CD4-positive, alpha-beta T cell treated with Interferon gamma for 1 hour (primary cell): ENCODE measurements at regions not wholly inside any gene's neighbourhood (a gene's known extent, or its start where the extent isn't known, plus 50 kb on each side); places are given as distances from the start of the nearest gene placed in this dataset.
"Not testable (repeated sequence)": the region's sequence is repeated elsewhere in the genome, so short reads cannot be mapped to it uniquely, and the experiment has no call there.

Source experiments
- DNase-seq: peaks from one replicate; pipeline ENCODE4 v3.0.0-alpha.2; 2020

DNA sequence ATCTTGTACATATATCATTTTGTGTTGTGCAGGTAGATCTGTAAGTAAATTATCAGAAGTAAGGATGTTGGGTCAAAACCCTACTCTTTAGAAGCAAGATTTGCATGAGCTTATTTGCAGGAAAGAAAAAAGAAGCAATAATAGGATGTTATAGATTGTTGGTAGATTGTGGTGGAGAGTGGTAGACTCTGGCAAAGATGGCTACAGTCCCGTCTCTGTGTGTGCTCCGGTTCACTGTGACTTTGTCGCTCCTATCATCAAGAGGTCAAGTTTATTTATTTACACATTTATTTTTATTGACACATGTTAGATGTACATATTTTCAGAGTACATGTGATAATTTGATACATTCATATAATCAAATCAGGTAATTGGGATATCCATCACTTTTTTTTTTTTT is 81.0 kb upstream of the NDUFV2 start:
- no peak for DNase-seq

DNA sequence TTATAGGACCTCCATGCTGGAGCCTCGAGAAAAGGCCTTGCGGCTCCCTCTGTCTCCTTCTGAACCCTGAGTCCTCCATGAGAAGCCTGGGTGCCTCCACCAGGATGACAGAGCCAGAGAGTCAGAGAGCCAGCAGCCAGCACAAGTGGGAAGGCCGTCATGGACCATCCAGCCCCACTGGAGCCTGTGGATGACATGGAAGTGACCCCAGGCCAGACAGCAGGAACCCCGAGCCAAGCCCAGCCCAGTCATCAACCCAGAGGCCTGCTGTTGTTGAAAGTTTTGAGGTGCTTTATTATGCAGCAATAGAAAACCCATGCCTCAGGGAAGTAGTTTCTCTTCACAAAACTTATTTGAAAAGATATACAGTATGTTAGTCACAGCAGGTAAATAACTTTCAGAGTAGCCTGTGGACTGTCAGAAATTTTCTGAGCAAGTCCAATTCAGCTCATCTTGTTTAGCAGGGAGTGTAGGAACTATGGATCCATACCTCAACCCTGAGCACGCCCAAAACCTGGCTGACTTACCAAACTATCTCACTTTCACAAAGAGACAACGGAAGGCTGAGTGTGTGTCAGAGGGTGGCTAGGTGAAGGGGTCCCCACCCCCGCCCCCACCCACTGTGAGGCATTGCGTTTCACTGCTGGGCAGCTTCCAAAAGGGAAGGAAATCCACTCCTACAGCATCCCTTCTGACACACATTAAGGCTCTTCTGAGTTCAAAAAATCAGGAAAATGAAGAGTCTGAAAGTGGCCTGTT is 79.9 kb upstream of the NDUFV2 start:
- DNase-seq, result no peak

DNA sequence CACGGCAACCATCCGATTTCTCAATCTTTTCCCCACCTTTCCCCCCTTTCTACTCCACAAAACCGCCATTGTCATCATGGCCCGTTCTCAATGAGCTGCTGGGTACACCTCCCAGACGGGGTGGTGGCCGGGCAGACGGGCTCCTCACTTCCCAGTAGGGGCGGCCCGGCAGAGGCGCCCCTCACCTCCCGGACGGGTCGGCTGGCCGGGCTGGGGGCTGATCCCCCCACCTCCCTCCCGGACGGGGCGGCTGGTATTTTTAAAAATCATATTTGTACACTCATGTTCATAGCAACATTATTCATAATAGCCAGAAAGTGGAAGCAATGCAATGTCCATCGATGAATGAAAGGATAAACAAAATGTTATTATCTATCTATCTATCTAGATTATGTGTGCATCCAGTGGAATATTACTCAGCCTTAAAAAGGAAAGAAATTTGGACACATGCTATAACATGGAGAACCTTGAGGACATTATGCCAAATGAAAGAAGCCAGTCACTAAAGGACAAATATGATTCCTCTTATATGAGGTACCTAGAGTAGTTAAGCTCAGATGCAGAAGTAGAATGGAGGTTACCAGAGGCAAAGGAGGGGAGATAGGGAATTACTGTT is 78.4 kb upstream of the NDUFV2 start:
- not testable (repeated sequence) for DNase-seq

DNA sequence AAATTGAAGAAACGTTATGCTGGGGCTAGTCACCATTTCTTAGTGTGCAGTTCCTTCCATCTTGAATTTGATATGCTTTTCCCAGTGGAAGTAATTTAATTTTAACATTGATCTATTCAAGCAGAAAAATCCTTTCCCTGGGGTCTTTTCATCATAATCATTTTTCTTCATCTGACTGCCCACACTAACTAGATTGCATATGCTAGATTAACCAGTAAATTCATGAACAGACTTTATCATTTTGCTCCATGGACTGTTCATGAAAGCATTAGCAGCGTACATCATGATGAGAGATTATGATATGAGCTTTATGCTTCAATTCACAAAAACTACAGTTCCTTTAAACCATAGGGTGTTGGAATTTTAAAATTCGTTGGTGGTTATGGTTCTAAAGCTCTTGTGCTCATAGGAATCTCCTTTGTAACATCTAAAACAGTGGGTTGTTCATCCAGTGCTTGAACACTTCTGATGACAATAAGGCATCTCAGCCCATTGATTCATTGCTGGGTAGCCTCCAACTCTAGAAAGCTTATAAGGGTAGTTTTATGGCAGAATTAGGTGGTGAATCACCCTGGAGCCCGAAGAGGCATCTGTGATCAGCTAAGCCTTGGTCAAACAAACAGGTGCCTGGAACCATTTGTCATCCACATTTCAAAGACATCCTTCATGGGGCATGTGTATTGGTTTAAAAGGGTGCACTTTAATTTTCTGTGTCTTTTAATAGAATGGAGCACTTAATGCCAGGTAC is 77.2 kb upstream of the NDUFV2 start:
- no peak for DNase-seq

DNA sequence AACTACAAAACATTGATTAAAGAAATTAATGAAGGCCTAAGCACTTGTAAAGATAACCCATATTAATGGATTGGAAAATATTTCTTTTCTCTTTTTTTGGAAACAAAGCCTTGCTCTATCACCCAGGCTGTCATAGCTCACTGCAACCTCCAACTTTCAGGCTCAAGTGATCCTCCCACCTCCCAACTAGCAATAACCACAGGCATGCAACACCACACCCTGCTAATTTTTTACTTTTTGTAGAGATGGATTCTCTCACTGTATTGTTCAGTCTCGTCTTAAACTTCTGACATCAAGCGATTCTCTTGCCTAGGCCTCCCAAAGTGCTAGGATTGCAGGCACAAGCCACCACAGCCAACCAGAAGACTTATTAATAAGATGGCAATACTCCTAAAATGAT is 73.4 kb upstream of the NDUFV2 start:
- no peak for DNase-seq

DNA sequence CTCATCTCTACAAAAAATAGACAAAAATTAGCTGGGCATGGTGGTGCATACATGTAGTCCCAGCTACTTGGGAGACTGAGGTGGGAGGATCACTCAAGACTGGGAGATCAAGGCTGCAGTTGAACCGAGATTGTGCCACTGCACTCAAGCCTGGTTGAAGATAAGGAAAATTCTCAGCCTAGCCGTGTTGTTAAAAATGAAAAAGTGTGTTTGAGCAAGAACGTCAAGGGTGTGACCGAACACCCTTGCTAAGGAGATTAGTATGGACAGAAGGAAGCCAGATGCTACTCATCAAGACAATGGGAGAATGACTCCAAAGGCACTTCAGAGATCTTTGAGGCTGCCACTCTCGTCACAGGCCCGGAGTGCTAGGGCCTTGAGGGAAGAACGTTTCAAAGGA is 70.0 kb upstream of the NDUFV2 start:
- no peak for DNase-seq

DNA sequence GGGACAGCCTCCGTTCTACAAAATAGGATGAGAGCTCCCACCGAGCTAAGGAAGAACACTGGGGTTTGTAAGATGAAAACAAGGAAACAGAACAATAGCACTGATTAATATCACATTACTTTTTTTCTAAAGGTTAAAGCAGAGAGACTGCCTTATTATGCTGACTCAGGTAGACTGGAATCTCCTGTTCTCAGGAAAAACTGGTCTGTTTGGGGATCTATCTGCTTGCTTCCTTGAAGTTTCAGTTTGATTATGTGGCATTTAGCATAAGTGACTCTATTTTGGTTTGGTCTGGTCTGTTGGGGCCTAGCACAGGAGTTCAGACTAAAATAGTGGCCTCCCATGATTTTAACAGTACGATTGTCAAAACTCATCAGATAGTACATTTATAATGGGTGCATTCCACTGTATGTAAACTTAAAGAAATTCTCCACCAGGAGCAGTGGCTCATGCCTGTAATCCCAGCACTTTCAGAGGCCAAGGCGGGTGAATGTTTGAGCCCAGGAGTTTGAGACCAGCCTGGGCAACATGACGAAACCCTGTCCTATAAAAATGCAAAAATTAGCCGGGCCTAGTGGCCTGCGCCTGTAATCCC is 64.1 kb upstream of the NDUFV2 start:
- DNase-seq, result no peak

DNA sequence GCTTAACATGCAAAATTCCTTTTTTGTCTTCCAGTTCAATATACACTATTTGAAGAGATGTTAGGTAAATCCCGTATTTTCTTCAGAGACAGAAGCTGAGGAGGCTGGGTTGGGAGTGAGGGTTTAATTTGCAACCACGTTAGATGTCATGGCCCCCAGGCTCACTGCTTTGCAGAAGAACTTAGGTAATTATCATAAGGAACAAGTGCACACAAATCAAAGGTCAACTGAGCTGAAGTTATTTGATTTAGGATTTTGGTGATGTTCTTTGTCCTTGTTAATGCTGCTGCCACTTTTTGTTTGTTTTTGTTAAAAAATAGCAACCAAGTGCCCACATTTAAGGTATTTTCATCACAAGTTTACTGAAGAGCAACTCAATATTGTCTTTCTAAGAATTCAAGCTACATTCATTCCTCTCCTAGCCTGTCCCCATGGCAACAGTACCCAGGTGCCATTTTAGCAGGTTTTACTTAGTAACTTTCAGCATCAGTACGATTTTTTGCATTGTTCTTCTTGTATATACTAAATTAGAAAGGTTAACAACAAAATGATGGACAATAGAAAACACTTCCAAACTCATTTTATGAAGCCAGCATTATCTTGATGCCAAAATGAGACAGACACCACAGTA is 62.9 kb upstream of the NDUFV2 start:
- no peak for DNase-seq

DNA sequence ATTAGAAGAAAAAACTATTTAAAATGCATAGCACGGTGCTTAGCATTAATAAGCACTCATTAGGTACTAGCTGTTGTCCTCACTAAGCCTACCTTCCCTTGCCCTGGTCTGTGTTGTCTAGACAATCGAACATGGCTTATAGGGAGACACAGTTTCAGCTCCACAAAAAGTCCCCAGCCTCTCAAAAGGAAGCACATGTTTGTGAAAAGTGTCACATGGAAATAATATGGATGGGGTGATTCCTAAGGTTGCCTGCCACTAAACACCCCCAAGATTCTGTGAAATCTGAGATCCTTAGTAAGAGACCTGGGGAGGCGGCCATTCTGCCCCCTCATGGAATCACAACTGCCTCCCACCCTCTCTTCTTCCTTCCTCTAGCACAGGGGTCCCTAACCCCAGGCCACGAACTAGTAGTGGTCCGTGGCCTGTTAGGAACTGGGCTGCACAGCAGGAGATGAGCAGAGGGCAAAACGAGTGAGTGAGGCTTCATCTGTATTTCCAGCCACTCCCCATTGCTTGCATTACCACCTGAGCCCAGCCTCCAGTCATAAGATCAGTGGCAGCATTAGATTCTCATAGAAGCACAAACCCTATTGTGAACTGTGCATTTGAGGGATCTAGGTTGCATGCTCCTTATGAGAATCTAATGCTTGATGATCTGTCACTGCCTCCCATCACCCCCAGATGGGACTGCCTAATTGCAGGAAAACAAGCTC is 59.6 kb upstream of the NDUFV2 start:
- DNase-seq, result no peak

DNA sequence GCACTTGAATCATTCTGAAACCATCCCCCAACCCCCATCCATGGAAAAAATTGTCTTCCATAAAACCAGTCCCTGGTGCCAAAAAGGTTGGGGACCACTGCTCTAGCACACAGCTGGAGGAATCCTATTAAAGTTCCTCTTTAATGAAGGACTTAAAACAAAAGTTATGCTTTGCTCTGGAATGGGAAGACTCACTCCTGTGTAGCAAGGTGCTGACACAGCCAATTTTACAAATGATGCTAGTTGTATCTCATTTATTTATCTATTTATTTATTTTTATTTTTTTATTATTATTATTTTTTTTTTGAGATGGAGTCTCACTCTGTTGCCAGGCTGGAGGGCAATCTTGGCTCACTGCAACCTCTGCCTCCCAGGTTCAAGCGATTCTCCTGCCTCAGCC is 58.9 kb upstream of the NDUFV2 start:
- DNase-seq, result no peak

DNA sequence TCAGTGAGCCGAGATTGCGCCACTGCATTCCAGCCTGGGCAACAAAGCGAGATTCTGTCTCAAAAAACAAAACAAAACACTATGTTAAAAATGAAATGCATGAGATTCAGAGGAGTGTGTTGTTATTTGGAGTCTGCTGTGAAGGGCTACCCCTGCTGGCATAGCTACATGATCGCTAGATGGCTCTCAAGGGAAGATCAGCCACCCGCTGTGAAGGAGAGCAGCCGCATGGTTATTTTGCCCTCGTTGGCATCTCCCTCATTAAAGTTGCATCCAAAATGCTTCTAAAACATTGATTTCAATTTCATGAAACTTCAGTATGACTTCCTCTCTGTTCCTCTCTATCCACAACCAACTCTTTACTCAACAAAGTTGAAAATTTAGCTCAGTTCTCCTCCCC is 54.8 kb upstream of the NDUFV2 start:
- DNase-seq, result no peak

DNA sequence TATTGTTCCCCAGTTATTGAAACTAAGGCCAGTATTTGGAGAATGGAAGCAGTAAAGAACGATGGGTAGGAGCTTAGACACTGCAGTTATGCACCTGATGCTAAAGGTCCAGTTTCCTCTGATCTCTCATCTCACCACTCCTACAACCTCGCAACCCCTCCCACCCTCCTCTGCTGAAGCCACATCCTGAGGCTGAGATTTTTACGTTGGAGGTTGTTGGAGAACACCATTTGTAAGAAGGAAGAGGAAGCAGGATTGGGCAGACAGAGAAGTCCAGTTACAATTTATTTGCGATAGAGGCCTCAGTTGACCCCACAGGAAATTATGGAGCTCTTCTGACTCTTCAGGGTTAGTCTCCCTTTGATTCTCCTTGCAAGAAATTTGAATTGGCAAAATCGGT is 54.3 kb upstream of the NDUFV2 start:
- no peak for DNase-seq

DNA sequence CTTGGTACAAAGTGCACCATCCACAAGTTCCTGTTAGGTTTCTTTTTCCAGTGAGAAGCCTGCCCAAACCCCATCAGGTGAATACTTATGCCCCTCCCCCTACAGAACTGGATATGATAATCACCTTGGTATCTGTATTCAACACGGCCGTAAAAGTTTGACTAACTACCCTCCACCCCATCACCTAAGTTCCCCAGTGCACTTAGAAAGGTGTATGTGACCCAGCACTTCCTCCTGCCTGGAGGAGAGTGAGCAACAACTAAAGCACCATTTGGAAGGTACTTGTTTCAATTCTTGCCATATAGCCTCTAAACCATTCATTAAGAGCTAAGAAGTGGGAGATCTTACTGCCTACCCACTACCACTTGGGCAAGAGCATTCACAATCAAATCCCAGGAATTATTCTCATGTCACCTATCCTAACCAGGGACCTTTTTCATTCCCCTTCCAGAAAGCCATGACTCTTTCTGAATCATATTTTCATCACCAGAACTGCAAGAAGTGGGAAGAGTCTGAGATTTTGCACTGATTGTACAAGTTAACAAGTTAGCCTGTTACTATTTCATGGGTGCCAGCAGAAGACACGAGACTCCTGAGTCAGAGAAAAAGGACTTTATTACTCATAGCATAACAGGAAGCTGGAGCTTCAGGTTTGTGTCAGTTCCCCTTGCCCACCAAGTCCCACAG is 53.5 kb upstream of the NDUFV2 start:
- DNase-seq, result no peak

DNA sequence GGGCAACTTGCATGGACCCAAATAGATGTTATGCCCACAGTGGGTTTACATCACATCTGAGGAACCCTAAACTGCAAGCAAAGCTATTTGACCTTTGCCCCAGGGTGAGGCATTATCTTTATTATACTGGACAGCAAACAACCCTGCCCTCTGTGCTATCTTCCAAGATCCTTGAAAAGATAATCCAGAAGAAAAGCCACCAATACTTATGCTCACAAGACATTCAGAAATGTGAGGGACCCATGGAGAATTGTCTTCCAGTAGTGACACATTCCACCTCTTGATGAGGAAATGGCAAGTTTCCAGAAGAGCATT is 53.0 kb upstream of the NDUFV2 start:
- DNase-seq, result no peak

DNA sequence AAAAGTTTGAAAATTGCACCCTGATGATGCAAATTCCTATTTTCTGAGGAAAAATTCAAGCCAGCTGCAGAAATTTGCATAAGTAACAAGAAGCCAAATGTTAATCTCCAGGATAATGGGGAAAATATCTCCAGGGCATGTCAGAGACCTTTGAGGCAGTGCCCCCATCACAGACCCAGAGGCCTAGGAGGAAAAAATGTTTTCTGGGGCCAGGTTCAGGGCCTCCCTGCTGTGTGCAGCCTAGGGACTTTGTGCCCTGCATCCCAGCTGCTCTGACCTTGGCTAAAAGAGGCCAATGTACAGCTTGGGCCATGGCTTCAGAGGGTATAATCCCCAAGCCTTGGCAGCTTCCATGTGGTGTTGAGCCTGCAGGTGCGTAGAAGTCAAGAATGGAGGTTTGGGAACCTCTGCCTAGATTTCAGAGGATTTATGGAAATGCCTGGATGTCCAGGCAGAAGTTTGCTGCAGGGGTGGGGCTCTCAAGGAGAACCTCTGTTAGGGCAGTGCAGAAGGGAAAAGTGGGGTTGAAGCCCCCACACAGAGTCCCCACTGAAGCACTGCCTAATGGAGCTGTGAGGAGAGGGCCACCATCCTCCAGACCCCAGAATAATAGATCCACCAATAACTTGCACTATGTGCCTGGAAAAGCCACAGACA is 51.7 kb upstream of the NDUFV2 start:
- not testable (repeated sequence) for DNase-seq
